HEK293 (cell line): ENCODE measurements at regions not wholly inside any gene's neighbourhood (a gene's known extent, or its start where the extent isn't known, plus 50 kb on each side); places are given as distances from the start of the nearest gene placed in this dataset.

ENCODE experiments used
- ATF2 ChIP-seq: fragments of 450-650 bp; formaldehyde crosslinking; IDR thresholded peaks from 2 replicates; pipeline ENCODE4 v1.5.1; 2016; ENCODE audit warnings: missing biosample characterization, missing genetic modification characterization, low read depth
- GLIS1 ChIP-seq: fragments of 450-650 bp; formaldehyde crosslinking; IDR thresholded peaks from 2 replicates; pipeline ENCODE4 v1.5.1; 2016; ENCODE audit warnings: missing biosample characterization, missing genetic modification characterization
- YY1 ChIP-seq: fragments of 450-650 bp; formaldehyde crosslinking; IDR thresholded peaks from 2 replicates; pipeline ENCODE4 v1.5.1; 2018; ENCODE audit warnings: missing biosample characterization, missing genetic modification characterization
- ZNF157 ChIP-seq: fragments of 450-650 bp; formaldehyde crosslinking; IDR thresholded peaks from 2 replicates; pipeline ENCODE4 v1.5.1; 2016; ENCODE audit warnings: missing biosample characterization, missing genetic modification characterization
- ZNF549 ChIP-seq: fragments of 450-650 bp; IDR thresholded peaks from 2 replicates; pipeline ENCODE4 v1.5.1; 2018; ENCODE audit warnings: missing biosample characterization, missing genetic modification characterization, mild to moderate bottlenecking, inconsistent platforms, moderate library complexity
- ZNF629 ChIP-seq: fragments of 450-650 bp; formaldehyde crosslinking; IDR thresholded peaks from 2 replicates; pipeline ENCODE4 v1.5.1; 2017; ENCODE audit warnings: missing biosample characterization, missing genetic modification characterization
- TF ChIP-seq, protein P1 (sequence below): fragments of 450-650 bp; formaldehyde crosslinking; IDR thresholded peaks from 2 replicates; pipeline ENCODE4 v1.5.1; 2016; ENCODE audit warnings: missing biosample characterization, missing genetic modification characterization
- TF ChIP-seq, protein P2 (sequence below): fragments of 450-650 bp; formaldehyde crosslinking; IDR thresholded peaks from 2 replicates; pipeline ENCODE4 v1.5.1; 2016; ENCODE audit warnings: missing biosample characterization, missing genetic modification characterization

DNA sequence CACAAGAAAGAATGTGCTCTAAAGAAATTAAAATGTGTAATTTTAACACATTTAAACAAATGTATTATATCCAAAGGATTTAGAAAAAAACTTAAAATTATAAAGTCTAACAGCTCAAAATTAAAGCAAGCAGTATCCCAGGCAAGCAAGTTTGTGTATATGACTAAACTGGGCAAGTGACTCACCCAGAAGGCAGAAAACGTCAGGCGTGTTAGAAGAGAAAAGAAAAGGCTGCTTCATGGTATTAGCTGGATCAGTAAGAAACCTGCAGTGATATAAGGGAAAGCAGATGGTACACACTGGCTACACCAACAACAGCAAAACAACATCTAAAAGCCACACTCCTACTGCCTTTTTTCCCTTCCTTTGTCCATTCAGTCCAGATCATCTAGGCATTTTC, 250.6 kb upstream of the NDST3 start:
- no peak for TF ChIP-seq ZNF157 (tag by site-specific recombination)
- TF ChIP-seq, protein P1, sequence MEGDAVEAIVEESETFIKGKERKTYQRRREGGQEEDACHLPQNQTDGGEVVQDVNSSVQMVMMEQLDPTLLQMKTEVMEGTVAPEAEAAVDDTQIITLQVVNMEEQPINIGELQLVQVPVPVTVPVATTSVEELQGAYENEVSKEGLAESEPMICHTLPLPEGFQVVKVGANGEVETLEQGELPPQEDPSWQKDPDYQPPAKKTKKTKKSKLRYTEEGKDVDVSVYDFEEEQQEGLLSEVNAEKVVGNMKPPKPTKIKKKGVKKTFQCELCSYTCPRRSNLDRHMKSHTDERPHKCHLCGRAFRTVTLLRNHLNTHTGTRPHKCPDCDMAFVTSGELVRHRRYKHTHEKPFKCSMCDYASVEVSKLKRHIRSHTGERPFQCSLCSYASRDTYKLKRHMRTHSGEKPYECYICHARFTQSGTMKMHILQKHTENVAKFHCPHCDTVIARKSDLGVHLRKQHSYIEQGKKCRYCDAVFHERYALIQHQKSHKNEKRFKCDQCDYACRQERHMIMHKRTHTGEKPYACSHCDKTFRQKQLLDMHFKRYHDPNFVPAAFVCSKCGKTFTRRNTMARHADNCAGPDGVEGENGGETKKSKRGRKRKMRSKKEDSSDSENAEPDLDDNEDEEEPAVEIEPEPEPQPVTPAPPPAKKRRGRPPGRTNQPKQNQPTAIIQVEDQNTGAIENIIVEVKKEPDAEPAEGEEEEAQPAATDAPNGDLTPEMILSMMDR (tag by site-specific recombination) = no peak
- TF ChIP-seq ZNF549 (tag by site-specific recombination) = no peak
- no peak for TF ChIP-seq GLIS1 (tag by site-specific recombination)
- no peak for TF ChIP-seq ZNF629
- TF ChIP-seq ATF2 (tag by site-specific recombination) = no peak
- TF ChIP-seq, protein P2, sequence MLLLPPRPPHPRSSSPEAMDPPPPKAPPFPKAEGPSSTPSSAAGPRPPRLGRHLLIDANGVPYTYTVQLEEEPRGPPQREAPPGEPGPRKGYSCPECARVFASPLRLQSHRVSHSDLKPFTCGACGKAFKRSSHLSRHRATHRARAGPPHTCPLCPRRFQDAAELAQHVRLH (tag by site-specific recombination) = no peak
- TF ChIP-seq YY1 (tag by site-specific recombination) = no peak
